ENCODE measurements at regions not wholly inside any gene's neighbourhood (a gene's known extent, or its start where the extent isn't known, plus 50 kb on each side); places are given as distances from the start of the nearest gene placed in this dataset.
"Not testable (repeated sequence)": the region's sequence is repeated elsewhere in the genome, so short reads cannot be mapped to it uniquely, and the experiment has no call there.

- TF ChIP-seq POU2F2 (IDR thresholded peaks at IDR 0.05; ENCODE audit: low read depth, low read length) (no peak), POLR2A (IDR thresholded peaks at IDR 0.05; ENCODE audit: low read depth, low read length) (no peak), PAX5 (IDR thresholded peaks at IDR 0.05; ENCODE audit: insufficient read depth, low read length, severe bottlenecking) (no peak), SPI1 (IDR thresholded peaks at IDR 0.05; ENCODE audit: low read depth, low read length) (no peak), TAF1 (IDR thresholded peaks at IDR 0.05; ENCODE audit: low read depth, low read length) (no peak), POLR2AphosphoS5 (IDR thresholded peaks at IDR 0.05; ENCODE audit: low read depth, low read length) (no peak)
- FAIRE-seq (no peak), DNase-seq (ENCODE audit: insufficient read length, low spot score) (no peak)
Measured at GRCh38 chrX:150257353-150258175, 105.6 kb upstream of the MAMLD1 start.

GRCh38 chrX:150258176-150258425 lies 105.0 kb upstream of the MAMLD1 start:
- no peak for FAIRE-seq
- no peak for TF ChIP-seq POU2F2 (IDR thresholded peaks at IDR 0.05; ENCODE audit: low read depth, low read length)
- no peak for TF ChIP-seq POLR2A (IDR thresholded peaks at IDR 0.05; ENCODE audit: low read depth, low read length)
- TF ChIP-seq TAF1 (IDR thresholded peaks at IDR 0.05; ENCODE audit: low read depth, low read length), result no peak
- no peak for TF ChIP-seq SPI1 (IDR thresholded peaks at IDR 0.05; ENCODE audit: low read depth, low read length)
- no peak for TF ChIP-seq POLR2AphosphoS5 (IDR thresholded peaks at IDR 0.05; ENCODE audit: low read depth, low read length)
- TF ChIP-seq PAX5 (IDR thresholded peaks at IDR 0.05; ENCODE audit: insufficient read depth, low read length, severe bottlenecking), result no peak
- DNase-seq (ENCODE audit: insufficient read length, low spot score), result no peak

- DNase-seq (ENCODE audit: insufficient read length, low spot score) (no peak), FAIRE-seq (no peak)
- TF ChIP-seq POLR2A (IDR thresholded peaks at IDR 0.05; ENCODE audit: low read depth, low read length), result no peak
- no peak for TF ChIP-seq POU2F2 (IDR thresholded peaks at IDR 0.05; ENCODE audit: low read depth, low read length)
- no peak for TF ChIP-seq PAX5 (IDR thresholded peaks at IDR 0.05; ENCODE audit: insufficient read depth, low read length, severe bottlenecking)
- TF ChIP-seq SPI1 (IDR thresholded peaks at IDR 0.05; ENCODE audit: low read depth, low read length), result no peak
- no peak for TF ChIP-seq TAF1 (IDR thresholded peaks at IDR 0.05; ENCODE audit: low read depth, low read length)
- TF ChIP-seq POLR2AphosphoS5 (IDR thresholded peaks at IDR 0.05; ENCODE audit: low read depth, low read length), result no peak
Measured at GRCh38 chrX:150258463-150259430, 104.4 kb upstream of the MAMLD1 start.

GRCh38 chrX:150262456-150262855 lies 100.7 kb upstream of the MAMLD1 start:
- TF ChIP-seq POLR2A (IDR thresholded peaks at IDR 0.05; ENCODE audit: low read depth, low read length) (no peak), PAX5 (IDR thresholded peaks at IDR 0.05; ENCODE audit: insufficient read depth, low read length, severe bottlenecking) (no peak), TAF1 (IDR thresholded peaks at IDR 0.05; ENCODE audit: low read depth, low read length) (no peak), POU2F2 (IDR thresholded peaks at IDR 0.05; ENCODE audit: low read depth, low read length) (no peak), SPI1 (IDR thresholded peaks at IDR 0.05; ENCODE audit: low read depth, low read length) (no peak), POLR2AphosphoS5 (IDR thresholded peaks at IDR 0.05; ENCODE audit: low read depth, low read length) (no peak)
- DNase-seq (ENCODE audit: insufficient read length, low spot score) (no peak), FAIRE-seq (no peak)

GRCh38 chrX:150268839-150269355 lies 94.2 kb upstream of the MAMLD1 start:
- TF ChIP-seq TAF1 (IDR thresholded peaks at IDR 0.05; ENCODE audit: low read depth, low read length) (no peak), POLR2A (IDR thresholded peaks at IDR 0.05; ENCODE audit: low read depth, low read length) (no peak)
- no peak for FAIRE-seq
- DNase-seq (ENCODE audit: insufficient read length, low spot score), result no peak

- no peak for DNase-seq (ENCODE audit: insufficient read length, low spot score)
- TF ChIP-seq POLR2AphosphoS5 (IDR thresholded peaks at IDR 0.05; ENCODE audit: low read depth, low read length) (no peak), SPI1 (IDR thresholded peaks at IDR 0.05; ENCODE audit: low read depth, low read length) (no peak), PAX5 (IDR thresholded peaks at IDR 0.05; ENCODE audit: insufficient read depth, low read length, severe bottlenecking) (no peak), TAF1 (IDR thresholded peaks at IDR 0.05; ENCODE audit: low read depth, low read length) (no peak), POU2F2 (IDR thresholded peaks at IDR 0.05; ENCODE audit: low read depth, low read length) (no peak), POLR2A (IDR thresholded peaks at IDR 0.05; ENCODE audit: low read depth, low read length) (no peak)
Measured at GRCh38 chrX:150269605-150270254, 93.4 kb upstream of the MAMLD1 start.

GRCh38 chrX:150270622-150271021 lies 92.5 kb upstream of the MAMLD1 start:
- no peak for DNase-seq (ENCODE audit: insufficient read length, low spot score)
- TF ChIP-seq SPI1 (IDR thresholded peaks at IDR 0.05; ENCODE audit: low read depth, low read length) (no peak), POLR2AphosphoS5 (IDR thresholded peaks at IDR 0.05; ENCODE audit: low read depth, low read length) (no peak), PAX5 (IDR thresholded peaks at IDR 0.05; ENCODE audit: insufficient read depth, low read length, severe bottlenecking) (no peak)
- no peak for FAIRE-seq

More at GRCh38 chrX:150269605-150270254, 93.4 kb upstream of the MAMLD1 start:
- FAIRE-seq, result no peak

GRCh38 chrX:150273575-150274294 lies 89.4 kb upstream of the MAMLD1 start:
- not testable (repeated sequence) for DNase-seq (ENCODE audit: insufficient read length, low spot score); FAIRE-seq

- no peak for TF ChIP-seq PAX5 (IDR thresholded peaks at IDR 0.05; ENCODE audit: insufficient read depth, low read length, severe bottlenecking)
- TF ChIP-seq TAF1 (IDR thresholded peaks at IDR 0.05; ENCODE audit: low read depth, low read length), result no peak
- no peak for TF ChIP-seq POLR2AphosphoS5 (IDR thresholded peaks at IDR 0.05; ENCODE audit: low read depth, low read length)
- no peak for TF ChIP-seq SPI1 (IDR thresholded peaks at IDR 0.05; ENCODE audit: low read depth, low read length)
- no peak for TF ChIP-seq POLR2A (IDR thresholded peaks at IDR 0.05; ENCODE audit: low read depth, low read length)
- no peak for TF ChIP-seq POU2F2 (IDR thresholded peaks at IDR 0.05; ENCODE audit: low read depth, low read length)
- no peak for DNase-seq (ENCODE audit: insufficient read length, low spot score)
- no peak for FAIRE-seq
Measured at GRCh38 chrX:150282953-150283352, 80.2 kb upstream of the MAMLD1 start.
